SU-DHL-6 (cell line): ENCODE measurements at regions not wholly inside any gene's neighbourhood (a gene's known extent, or its start where the extent isn't known, plus 50 kb on each side); places are given as distances from the start of the nearest gene placed in this dataset.

ENCODE experiments used
- H2AFZ ChIP-seq: fragments of 200-600 bp; sonication (generic); 2 replicates; pipeline ENCODE4 v1.6.1; 2014; ENCODE audit warnings: low read depth, mild to moderate bottlenecking, moderate library complexity, mixed read lengths, antibody characterized with exemption, low read length; ENCODE audit not compliant: severe bottlenecking
- H3F3A ChIP-seq: fragments of 200-600 bp; shearing (Covaris generic); 2 replicates; pipeline ENCODE4 v1.6.0; 2016; ENCODE audit warnings: antibody characterized with exemption, mild to moderate bottlenecking; ENCODE audit not compliant: insufficient read depth
- H3K27ac ChIP-seq: fragments of 200-600 bp; sonication (generic); 2 replicates; pipeline ENCODE4 v1.5.1; 2016; ENCODE audit warnings: low read depth, mild to moderate bottlenecking, low read length, moderate library complexity, mixed read lengths
- H3K27me3 ChIP-seq: fragments of 200-600 bp; sonication (generic), shearing (Covaris generic); 2 replicates; pipeline ENCODE4 v1.6.0; 2014; ENCODE audit warnings: mild to moderate bottlenecking, low read length
- H3K36me3 ChIP-seq: fragments of 200-600 bp; sonication (generic); 2 replicates; pipeline ENCODE4 v1.6.1; 2014; ENCODE audit warnings: mild to moderate bottlenecking, low read length, mixed read lengths
- H3K4me2 ChIP-seq: fragments of 300-600, 200-600 bp; shearing (Covaris generic), sonication (generic); 2 replicates; pipeline ENCODE4 v1.6.0; 2014; ENCODE audit warnings: low read length, low read depth, mild to moderate bottlenecking; ENCODE audit not compliant: poor library complexity, severe bottlenecking
- H3K4me3 ChIP-seq: fragments of 200-600 bp; sonication (generic); 2 replicates; pipeline ENCODE4 v1.5.1; 2014; ENCODE audit warnings: antibody characterized with exemption, low read length, mild to moderate bottlenecking, mixed read lengths; ENCODE audit not compliant: insufficient read depth, poor library complexity, severe bottlenecking
- H3K79me2 ChIP-seq: fragments of 200-600 bp; sonication (generic); 2 replicates; pipeline ENCODE4 v1.6.1; 2014; ENCODE audit warnings: mild to moderate bottlenecking, low read length, moderate library complexity; ENCODE audit not compliant: insufficient read depth
- H3K9ac ChIP-seq: fragments of 200-600 bp; sonication (generic); 2 replicates; pipeline ENCODE4 v1.7.0; 2014; ENCODE audit warnings: mild to moderate bottlenecking, low read length
- H3K9me2 ChIP-seq: fragments of 200-600 bp; sonication (generic); replicated peaks from 2 replicates; pipeline ENCODE4 v1.6.1; 2014; ENCODE audit warnings: low read length; ENCODE audit not compliant: insufficient read depth
- H3K9me3 ChIP-seq: fragments of 200-600 bp; sonication (generic); 2 replicates; pipeline ENCODE4 v1.6.1; 2014; ENCODE audit warnings: low read length, mixed read lengths; ENCODE audit not compliant: insufficient read depth
- H4K20me1 ChIP-seq: fragments of 200-600 bp; sonication (generic); 2 replicates; pipeline ENCODE4 v1.6.1; 2014; ENCODE audit warnings: low read depth, mild to moderate bottlenecking, antibody characterized with exemption, low read length, moderate library complexity, mixed read lengths
- CTCF ChIP-seq: fragments of 200-600 bp; sonication (generic); IDR thresholded peaks from one replicate; pipeline ENCODE4 v1.5.1; 2017; ENCODE audit warnings: antibody characterized with exemption, mild to moderate bottlenecking, low read length, moderate library complexity; ENCODE audit not compliant: insufficient read depth, poor library complexity, severe bottlenecking
- EZH2phosphoT487 ChIP-seq: fragments of 200-600 bp; sonication (generic), shearing (Covaris generic); conservative IDR thresholded peaks from 2 replicates; pipeline ENCODE4 v1.6.1; 2018; ENCODE audit warnings: mild to moderate bottlenecking, antibody characterized with exemption, low read length, moderate library complexity, mixed read lengths

- no peak overlapping the region for H3K9ac ChIP-seq
- H3K27me3 ChIP-seq, result no peaks in the 10 kb centered on the region
- H3K4me2 ChIP-seq, result no peak overlapping the region
- no peaks in the 10 kb centered on the region for H3K9me3 ChIP-seq
- H3K79me2 ChIP-seq, result no peaks in the 10 kb centered on the region
- TF ChIP-seq EZH2phosphoT487 (no peak), CTCF (no peak)
- no peaks in the 10 kb centered on the region for H4K20me1 ChIP-seq
- H3K9me2 ChIP-seq, result no peaks in the 10 kb centered on the region
- H2AFZ ChIP-seq, result no peak overlapping the region
- H3K27ac ChIP-seq, result no peak overlapping the region
- no peak overlapping the region for H3K4me3 ChIP-seq
- no peaks in the 10 kb centered on the region for H3F3A ChIP-seq
- H3K36me3 ChIP-seq, result no peaks in the 10 kb centered on the region
Measured at GRCh38 chr1:5393603-5394002, 598.6 kb downstream of the NPHP4 start.

- H3F3A ChIP-seq, result no peaks in the 10 kb centered on the region
- H3K4me3 ChIP-seq, result no peak overlapping the region
- H3K9me3 ChIP-seq, result no peaks in the 10 kb centered on the region
- no peak overlapping the region for H3K4me2 ChIP-seq
- H3K27me3 ChIP-seq, result no peaks in the 10 kb centered on the region
- H2AFZ ChIP-seq, result no peak overlapping the region
- H3K9me2 ChIP-seq, result no peaks in the 10 kb centered on the region
- no peak overlapping the region for H3K9ac ChIP-seq
- no peaks in the 10 kb centered on the region for H3K79me2 ChIP-seq
- H4K20me1 ChIP-seq, result no peaks in the 10 kb centered on the region
- TF ChIP-seq CTCF (no peak), EZH2phosphoT487 (no peak)
- no peak overlapping the region for H3K27ac ChIP-seq
- H3K36me3 ChIP-seq, result no peaks in the 10 kb centered on the region
Measured at GRCh38 chr1:5393146-5393545, 599.1 kb downstream of the NPHP4 start.

- Histone ChIP-seq H3F3A (no peaks in the 10 kb centered on the region), H3K9me2 (no peaks in the 10 kb centered on the region), H3K9me3 (no peaks in the 10 kb centered on the region), H3K4me2 (no peak overlapping the region), H4K20me1 (no peaks in the 10 kb centered on the region), H3K4me3 (no peak overlapping the region), H3K9ac (no peak overlapping the region), H3K36me3 (no peaks in the 10 kb centered on the region), H3K27ac (no peak overlapping the region), H2AFZ (no peak overlapping the region), H3K79me2 (no peaks in the 10 kb centered on the region), H3K27me3 (no peaks in the 10 kb centered on the region)
- no peak for TF ChIP-seq EZH2phosphoT487
- TF ChIP-seq CTCF, result no peak
Measured at GRCh38 chr1:5391725-5392124, 600.5 kb downstream of the NPHP4 start.

GRCh38 chr1:5390504-5390903, 601.7 kb downstream of the NPHP4 start:
- no peak overlapping the region for H3K27ac ChIP-seq
- H3K4me2 ChIP-seq, result no peak overlapping the region
- TF ChIP-seq EZH2phosphoT487 (no peak), CTCF (no peak)
- no peaks in the 10 kb centered on the region for H3F3A ChIP-seq
- no peaks in the 10 kb centered on the region for H4K20me1 ChIP-seq
- no peaks in the 10 kb centered on the region for H3K9me2 ChIP-seq
- no peak overlapping the region for H3K9ac ChIP-seq
- H3K4me3 ChIP-seq, result no peak overlapping the region
- no peak overlapping the region for H2AFZ ChIP-seq
- H3K9me3 ChIP-seq, result no peaks in the 10 kb centered on the region
- H3K79me2 ChIP-seq, result no peaks in the 10 kb centered on the region
- H3K36me3 ChIP-seq, result no peaks in the 10 kb centered on the region
- no peaks in the 10 kb centered on the region for H3K27me3 ChIP-seq
